ENCODE measurements at regions not wholly inside any gene's neighbourhood (a gene's known extent, or its start where the extent isn't known, plus 50 kb on each side); places are given as distances from the start of the nearest gene placed in this dataset.

- TF ChIP-seq, protein P1, sequence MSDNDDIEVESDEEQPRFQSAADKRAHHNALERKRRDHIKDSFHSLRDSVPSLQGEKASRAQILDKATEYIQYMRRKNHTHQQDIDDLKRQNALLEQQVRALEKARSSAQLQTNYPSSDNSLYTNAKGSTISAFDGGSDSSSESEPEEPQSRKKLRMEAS (IDR thresholded peaks at IDR 0.05; ENCODE audit: low read depth) = no peak
- no peak for TF ChIP-seq EP300 (IDR thresholded peaks at IDR 0.05; ENCODE audit: borderline replicate concordance in 1 of 2, low read depth in 1 of 2, low read length in 1 of 2)
- TF ChIP-seq POLR2AphosphoS5 (IDR thresholded peaks at IDR 0.05; ENCODE audit: low read depth, low read length) = no peak
- TF ChIP-seq TEAD4 (IDR thresholded peaks at IDR 0.05; ENCODE audit: borderline replicate concordance, insufficient read depth) = no peak
- no peak for TF ChIP-seq CTCF (IDR thresholded peaks at IDR 0.05)
- TF ChIP-seq TAF1 (IDR thresholded peaks at IDR 0.05; ENCODE audit: borderline replicate concordance, low read depth, low read length) = no peak
These were observed 333.1 kb upstream of the NUDT12 start for GRCh38 chr5:103895738-103896137.
